ENCODE measurements at regions not wholly inside any gene's neighbourhood (a gene's known extent, or its start where the extent isn't known, plus 50 kb on each side); places are given as distances from the start of the nearest gene placed in this dataset.

DNA sequence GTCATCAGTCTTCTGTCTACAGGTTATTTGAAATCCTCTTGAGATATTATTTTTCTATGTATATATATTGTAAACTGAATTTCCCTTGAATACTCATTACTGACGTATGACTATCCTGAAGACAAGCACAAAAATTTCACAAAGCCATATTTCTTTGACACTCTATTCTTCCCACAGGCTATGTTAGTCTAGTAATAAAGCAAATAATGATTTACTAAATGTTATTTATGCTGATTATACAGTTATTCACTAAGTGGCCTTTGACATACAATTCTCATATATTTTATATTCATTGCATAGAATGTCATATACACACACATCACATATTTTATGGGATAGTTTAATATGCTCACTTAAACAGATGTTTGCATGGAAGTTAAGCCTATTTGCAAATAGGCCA is 793.0 kb upstream of the GRAMD2B start:
- no peak overlapping the region for H3K27ac ChIP-seq
- peaks cover 0 to 4% (median 0%) of the 10 kb centered on the region in 4 donors for H3K9me3 ChIP-seq
- no peak for DNase-seq (ENCODE audit: low spot score in 2 of 2)
- H3K4me3 ChIP-seq: no peak overlapping the region
- no peaks in the 10 kb centered on the region for H3K36me3 ChIP-seq
- H3K4me1 ChIP-seq: no peaks in the 10 kb centered on the region
- WGBS, 2 donors: 90 to 96% methylated on average over 1 of the region's 1 CpG
- no peaks in the 10 kb centered on the region for H3K27me3 ChIP-seq
- TF ChIP-seq EP300 (IDR thresholded peaks at IDR 0.05) (no peak), POLR2A (IDR thresholded peaks at IDR 0.05) (no peak)
- TF ChIP-seq, protein P1, sequence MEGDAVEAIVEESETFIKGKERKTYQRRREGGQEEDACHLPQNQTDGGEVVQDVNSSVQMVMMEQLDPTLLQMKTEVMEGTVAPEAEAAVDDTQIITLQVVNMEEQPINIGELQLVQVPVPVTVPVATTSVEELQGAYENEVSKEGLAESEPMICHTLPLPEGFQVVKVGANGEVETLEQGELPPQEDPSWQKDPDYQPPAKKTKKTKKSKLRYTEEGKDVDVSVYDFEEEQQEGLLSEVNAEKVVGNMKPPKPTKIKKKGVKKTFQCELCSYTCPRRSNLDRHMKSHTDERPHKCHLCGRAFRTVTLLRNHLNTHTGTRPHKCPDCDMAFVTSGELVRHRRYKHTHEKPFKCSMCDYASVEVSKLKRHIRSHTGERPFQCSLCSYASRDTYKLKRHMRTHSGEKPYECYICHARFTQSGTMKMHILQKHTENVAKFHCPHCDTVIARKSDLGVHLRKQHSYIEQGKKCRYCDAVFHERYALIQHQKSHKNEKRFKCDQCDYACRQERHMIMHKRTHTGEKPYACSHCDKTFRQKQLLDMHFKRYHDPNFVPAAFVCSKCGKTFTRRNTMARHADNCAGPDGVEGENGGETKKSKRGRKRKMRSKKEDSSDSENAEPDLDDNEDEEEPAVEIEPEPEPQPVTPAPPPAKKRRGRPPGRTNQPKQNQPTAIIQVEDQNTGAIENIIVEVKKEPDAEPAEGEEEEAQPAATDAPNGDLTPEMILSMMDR (IDR thresholded peaks at IDR 0.05): no peak

DNA sequence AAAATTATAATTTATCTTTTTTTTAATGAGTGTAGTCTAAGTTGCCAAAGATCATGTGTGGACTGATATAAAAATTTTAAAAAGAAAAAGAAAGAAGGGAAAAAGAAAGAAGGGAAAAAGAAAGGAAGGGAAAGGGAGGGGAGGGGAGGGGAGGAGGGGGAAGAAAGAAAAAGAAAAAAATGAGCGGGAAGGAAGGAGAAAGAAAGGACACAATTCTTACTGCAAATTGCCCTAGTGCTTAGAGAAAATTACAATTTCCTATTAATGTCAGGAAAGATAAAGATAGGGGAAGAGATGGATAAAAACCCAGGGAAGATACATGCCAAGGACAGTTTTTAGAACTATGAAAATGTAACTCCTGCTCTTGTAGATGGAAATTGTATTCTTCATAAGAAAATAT is 789.7 kb upstream of the GRAMD2B start:
- no peak overlapping the region for H3K27ac ChIP-seq
- 72 to 73% methylated on average over 1 of the region's 1 CpG for WGBS, 2 donors
- TF ChIP-seq POLR2A (IDR thresholded peaks at IDR 0.05) (no peak), EP300 (IDR thresholded peaks at IDR 0.05) (no peak)
- TF ChIP-seq, protein P1 (IDR thresholded peaks at IDR 0.05): no peak
- no peaks in the 10 kb centered on the region for H3K9me3 ChIP-seq
- no peaks in the 10 kb centered on the region for H3K4me1 ChIP-seq
- no peak overlapping the region for H3K4me3 ChIP-seq
- no peak for DNase-seq (ENCODE audit: low spot score in 2 of 2)
- H3K36me3 ChIP-seq: no peaks in the 10 kb centered on the region
- no peaks in the 10 kb centered on the region for H3K27me3 ChIP-seq

DNA sequence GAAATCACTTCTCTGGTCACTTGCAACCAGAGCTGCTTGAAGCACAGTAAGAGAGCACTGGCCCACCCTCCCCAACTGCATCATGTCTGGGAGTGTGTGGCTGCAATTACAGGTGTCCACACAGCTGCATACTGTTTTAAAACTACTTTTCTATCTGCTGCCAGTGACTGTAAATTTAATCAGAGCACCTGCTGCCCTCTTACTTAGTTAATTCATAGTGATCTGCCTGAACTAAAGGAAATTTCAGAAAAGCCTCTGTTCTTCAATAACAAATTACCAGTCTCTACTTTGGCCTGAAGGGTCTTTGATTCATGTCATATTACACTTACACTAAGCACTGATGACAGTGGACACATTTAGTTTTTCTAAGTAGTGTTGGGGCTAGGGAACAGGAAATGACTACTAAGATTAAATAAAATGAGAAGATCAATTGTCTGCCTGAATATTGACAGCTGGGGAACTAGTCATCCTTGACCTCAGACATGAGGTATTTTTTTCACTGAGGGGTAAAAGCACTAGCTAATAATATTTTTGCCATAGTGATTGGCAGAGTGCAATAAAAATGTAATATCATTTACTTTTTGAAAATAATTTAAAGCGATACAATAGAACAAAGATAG is 788.9 kb upstream of the GRAMD2B start:
- H3K4me3 ChIP-seq: no peak overlapping the region
- WGBS, 2 donors: 88 to 98% methylated on average over 1 of the region's 1 CpG
- no peaks in the 10 kb centered on the region for H3K4me1 ChIP-seq
- TF ChIP-seq, protein P1 (IDR thresholded peaks at IDR 0.05): no peak
- TF ChIP-seq POLR2A (IDR thresholded peaks at IDR 0.05) (no peak), EP300 (IDR thresholded peaks at IDR 0.05) (no peak)
- no peaks in the 10 kb centered on the region for H3K27me3 ChIP-seq
- no peak for DNase-seq (ENCODE audit: low spot score in 2 of 2)
- H3K27ac ChIP-seq: no peak overlapping the region
- H3K36me3 ChIP-seq: no peaks in the 10 kb centered on the region
- no peaks in the 10 kb centered on the region for H3K9me3 ChIP-seq

DNA sequence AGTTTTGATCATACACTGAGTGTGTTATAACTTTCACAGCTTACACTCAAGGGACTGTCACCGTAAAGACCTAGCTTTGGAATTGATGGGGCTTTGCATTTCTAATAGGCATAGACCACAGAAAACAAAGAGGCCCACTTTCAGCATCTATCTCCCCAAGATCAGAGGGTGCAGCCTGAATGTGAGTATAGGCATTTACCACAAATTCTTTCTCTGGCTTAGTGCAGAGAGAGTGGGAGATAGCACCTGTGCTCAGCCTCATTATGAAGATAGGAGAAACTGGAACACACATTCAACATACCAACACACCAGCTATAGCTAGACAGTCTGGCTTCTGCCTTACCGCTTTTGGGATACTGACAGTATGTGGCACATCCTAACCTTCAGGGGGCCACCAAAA is 783.4 kb upstream of the GRAMD2B start:
- Histone ChIP-seq H3K27ac (no peak overlapping the region), H3K4me3 (no peak overlapping the region), H3K27me3 (no peaks in the 10 kb centered on the region), H3K36me3 (no peaks in the 10 kb centered on the region), H3K9me3 (peaks cover 0 to 35% (median 0%) of the 10 kb centered on the region in 4 donors), H3K4me1 (no peaks in the 10 kb centered on the region)
- TF ChIP-seq EP300 (IDR thresholded peaks at IDR 0.05) (no peak), POLR2A (IDR thresholded peaks at IDR 0.05) (no peak)
- TF ChIP-seq, protein P1 (IDR thresholded peaks at IDR 0.05): no peak
- DNase-seq (ENCODE audit: low spot score in 2 of 2): no peak
- 60 to 89% methylated on average over 2 of the region's 2 CpGs for WGBS, 2 donors

DNA sequence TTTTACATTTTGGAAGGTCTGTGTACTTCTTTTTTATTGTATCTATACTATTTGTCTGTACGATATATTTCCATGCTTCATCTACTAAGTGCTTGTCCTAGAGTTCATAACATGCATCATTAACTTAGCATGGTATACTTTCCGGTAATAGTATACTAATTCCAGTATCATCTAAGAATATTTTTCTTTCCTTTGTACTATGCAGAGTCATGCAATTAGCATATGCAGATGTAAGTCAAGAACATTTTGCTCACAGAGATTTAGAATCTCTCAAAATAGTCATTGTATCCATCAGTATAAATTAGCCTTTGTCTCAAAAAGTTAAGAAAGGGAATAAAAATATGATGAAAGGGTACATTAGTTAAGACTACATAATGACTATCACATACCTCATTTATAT is 770.4 kb upstream of the GRAMD2B start:
- H3K27ac ChIP-seq: no peak overlapping the region
- no peak for DNase-seq (ENCODE audit: low spot score in 2 of 2)
- 92 to 97% methylated on average over 2 of the region's 2 CpGs for WGBS, 2 donors

More for the DNA sequence above, 770.4 kb upstream of the GRAMD2B start:
- H3K27me3 ChIP-seq: no peaks in the 10 kb centered on the region
- no peaks in the 10 kb centered on the region for H3K9me3 ChIP-seq
- TF ChIP-seq, protein P1 (IDR thresholded peaks at IDR 0.05): no peak
- TF ChIP-seq EP300 (IDR thresholded peaks at IDR 0.05) (no peak), POLR2A (IDR thresholded peaks at IDR 0.05) (no peak)
- H3K36me3 ChIP-seq: no peaks in the 10 kb centered on the region
- H3K4me3 ChIP-seq: no peak overlapping the region
- H3K4me1 ChIP-seq: peaks cover 0 to 22% (median 2%) of the 10 kb centered on the region in 4 donors

Measured in tibial nerve (tissue), 4 donors.